ENCODE measurements at regions not wholly inside any gene's neighbourhood (a gene's known extent, or its start where the extent isn't known, plus 50 kb on each side); places are given as distances from the start of the nearest gene placed in this dataset.

GRCh38 chr6:169324656-169325459 is 71.2 kb upstream of the THBS2 start (continued):
- TF ChIP-seq USF2 (IDR thresholded peaks at IDR 0.05; ENCODE audit: borderline replicate concordance, low read depth, low read length) (no peak), EZH2phosphoT487 (IDR thresholded peaks at IDR 0.05; ENCODE audit: borderline replicate concordance, low read depth) (no peak), POLR2AphosphoS5 (IDR thresholded peaks at IDR 0.05; ENCODE audit: low read depth, low read length) (no peak), FOXM1 (IDR thresholded peaks at IDR 0.05; ENCODE audit: low read depth) (no peak), CHD2 (IDR thresholded peaks at IDR 0.05; ENCODE audit: low read length, partially characterized antibody) (no peak), SIN3A (IDR thresholded peaks at IDR 0.05; ENCODE audit: borderline replicate concordance, low read depth, low read length) (no peak), ELF1 (IDR thresholded peaks at IDR 0.05) (no peak)
- TF ChIP-seq, protein P1, sequence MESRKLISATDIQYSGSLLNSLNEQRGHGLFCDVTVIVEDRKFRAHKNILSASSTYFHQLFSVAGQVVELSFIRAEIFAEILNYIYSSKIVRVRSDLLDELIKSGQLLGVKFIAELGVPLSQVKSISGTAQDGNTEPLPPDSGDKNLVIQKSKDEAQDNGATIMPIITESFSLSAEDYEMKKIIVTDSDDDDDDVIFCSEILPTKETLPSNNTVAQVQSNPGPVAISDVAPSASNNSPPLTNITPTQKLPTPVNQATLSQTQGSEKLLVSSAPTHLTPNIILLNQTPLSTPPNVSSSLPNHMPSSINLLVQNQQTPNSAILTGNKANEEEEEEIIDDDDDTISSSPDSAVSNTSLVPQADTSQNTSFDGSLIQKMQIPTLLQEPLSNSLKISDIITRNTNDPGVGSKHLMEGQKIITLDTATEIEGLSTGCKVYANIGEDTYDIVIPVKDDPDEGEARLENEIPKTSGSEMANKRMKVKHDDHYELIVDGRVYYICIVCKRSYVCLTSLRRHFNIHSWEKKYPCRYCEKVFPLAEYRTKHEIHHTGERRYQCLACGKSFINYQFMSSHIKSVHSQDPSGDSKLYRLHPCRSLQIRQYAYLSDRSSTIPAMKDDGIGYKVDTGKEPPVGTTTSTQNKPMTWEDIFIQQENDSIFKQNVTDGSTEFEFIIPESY (IDR thresholded peaks at IDR 0.05; ENCODE audit: borderline replicate concordance, low read depth) = no peak

DNA sequence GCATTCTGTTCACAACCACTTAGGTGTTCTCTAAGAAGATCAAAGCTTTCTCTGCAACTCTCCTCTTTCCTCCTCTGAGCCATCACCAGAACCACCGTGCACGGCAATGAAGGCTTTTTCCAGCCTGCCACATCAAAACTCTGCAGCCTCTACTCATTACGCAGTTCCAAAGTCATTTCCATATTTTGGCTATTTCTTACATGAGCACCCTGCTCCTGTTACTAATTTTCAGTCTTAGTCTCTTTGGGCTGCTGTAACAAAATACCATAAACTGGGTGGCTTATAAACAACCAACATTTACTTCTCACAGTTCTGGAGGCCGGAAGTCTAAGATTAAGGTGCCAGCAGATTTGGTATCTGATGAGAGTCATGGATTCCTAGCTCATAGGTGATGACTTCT is 70.4 kb upstream of the THBS2 start:
- no peak for TF ChIP-seq RXRA (IDR thresholded peaks at IDR 0.05; ENCODE audit: borderline replicate concordance, low read depth)
- no peak for TF ChIP-seq TCF12 (IDR thresholded peaks at IDR 0.05)
- TF ChIP-seq MAX (IDR thresholded peaks at IDR 0.05; ENCODE audit: low read depth) = no peak
- no peak for TF ChIP-seq IRF3 (IDR thresholded peaks at IDR 0.05; ENCODE audit: low read depth, low read length)
- TF ChIP-seq SMC3 (IDR thresholded peaks at IDR 0.05; ENCODE audit: low read depth, low read length) = no peak
- TF ChIP-seq GATA2 (CRISPR knock-in tag; IDR thresholded peaks at IDR 0.05) = no peak
- no peak for TF ChIP-seq NFIC (IDR thresholded peaks at IDR 0.05; ENCODE audit: borderline replicate concordance)
- TF ChIP-seq SIN3A (IDR thresholded peaks at IDR 0.05; ENCODE audit: borderline replicate concordance, low read depth, low read length) = no peak
- no peak for TF ChIP-seq RFX5 (IDR thresholded peaks at IDR 0.05; ENCODE audit: low read length)
- no peak for TF ChIP-seq GABPA (IDR thresholded peaks at IDR 0.05; ENCODE audit: low read depth)
- no peak for TF ChIP-seq TEAD4 (IDR thresholded peaks at IDR 0.05; ENCODE audit: borderline replicate concordance, insufficient read depth)
- TF ChIP-seq FOSL2 (IDR thresholded peaks at IDR 0.05; ENCODE audit: borderline replicate concordance, low read depth) = no peak
- no peak for TF ChIP-seq CHD2 (IDR thresholded peaks at IDR 0.05; ENCODE audit: low read length, partially characterized antibody)
- no peak for TF ChIP-seq EZH2phosphoT487 (IDR thresholded peaks at IDR 0.05; ENCODE audit: borderline replicate concordance, low read depth)
- no peak for TF ChIP-seq FOXM1 (IDR thresholded peaks at IDR 0.05; ENCODE audit: low read depth)
- TF ChIP-seq NRF1 (IDR thresholded peaks at IDR 0.05; ENCODE audit: low read depth, low read length) = no peak
- H3F3A ChIP-seq (replicated peaks; ENCODE audit: insufficient read depth) = no peaks in the 10 kb centered on the region
- no peaks in the 10 kb centered on the region for H3K9me3 ChIP-seq
- H3K27me3 ChIP-seq (ENCODE audit: insufficient read depth) = no peaks in the 10 kb centered on the region
- DNase-seq = no peak
- no peak overlapping the region for H3K9ac ChIP-seq
- H3K9me2 ChIP-seq = no peaks in the 10 kb centered on the region
- H3K79me2 ChIP-seq (ENCODE audit: insufficient read depth) = no peaks in the 10 kb centered on the region
- no peak overlapping the region for H3K27ac ChIP-seq (ENCODE audit: low read depth in 2 of 2, low read length in 1 of 2)
- ChIA-PET CTCF (no interaction called here), POLR2A (no interaction called here)
- H2AFZ ChIP-seq (ENCODE audit: low read depth) = no peak overlapping the region
- H3K4me2 ChIP-seq = no peak overlapping the region
- WGBS (ENCODE audit: low lambda C conversion rate) = 79% methylated on average over 4 of the region's 4 CpGs
- no peak overlapping the region for H3K4me3 ChIP-seq (ENCODE audit: low read depth in 2 of 2, low read length in 1 of 2)
- H3K36me3 ChIP-seq (replicated peaks in 1 of 2; ENCODE audit: control insufficient read depth in 1 of 2, insufficient read depth in 2 of 2, low read length in 1 of 2) = no peaks in the 10 kb centered on the region
- no peaks in the 10 kb centered on the region for H4K20me1 ChIP-seq (ENCODE audit: insufficient read depth)
- no peaks in the 10 kb centered on the region for H3K4me1 ChIP-seq (ENCODE audit: control insufficient read depth in 1 of 2, insufficient read depth in 2 of 2, low read depth in 1 of 2, low read length in 1 of 2)
